ENCODE measurements at regions not wholly inside any gene's neighbourhood (a gene's known extent, or its start where the extent isn't known, plus 50 kb on each side); places are given as distances from the start of the nearest gene placed in this dataset.

GRCh38 chr4:165597581-165598480 lies 219.0 kb downstream of the CPE start:
- H3K4me3 ChIP-seq (ENCODE audit: low read depth, low read length, poor library complexity, severe bottlenecking): no peak overlapping the region
- H3K4me1 ChIP-seq (ENCODE audit: insufficient read depth, low read length, severe bottlenecking): no peaks in the 10 kb centered on the region
- H2AFZ ChIP-seq (ENCODE audit: low read length): no peak overlapping the region
- no peaks in the 10 kb centered on the region for H4K20me1 ChIP-seq (ENCODE audit: insufficient read depth, low read length)
- H3K9ac ChIP-seq (ENCODE audit: low read length): no peak overlapping the region
- H3K27ac ChIP-seq (ENCODE audit: low read depth, low read length, poor library complexity, severe bottlenecking): no peak overlapping the region
- H3K9me2 ChIP-seq (ENCODE audit: low read depth, low read length): no peaks in the 10 kb centered on the region
- no peaks in the 10 kb centered on the region for H3K27me3 ChIP-seq (ENCODE audit: insufficient read depth, low read length)
- TF ChIP-seq EZH2 (IDR thresholded peaks at IDR 0.05; ENCODE audit: borderline replicate concordance, low read length): no peak
- no peak for TF ChIP-seq CTCF (IDR thresholded peaks at IDR 0.05; ENCODE audit: low read length)
- H3F3A ChIP-seq (ENCODE audit: insufficient read depth, low read length): no peaks in the 10 kb centered on the region
- H3K4me2 ChIP-seq (ENCODE audit: low read length): no peak overlapping the region
- H3K79me2 ChIP-seq (ENCODE audit: insufficient read depth, low read length): no peaks in the 10 kb centered on the region
- no peaks in the 10 kb centered on the region for H3K9me3 ChIP-seq (ENCODE audit: low read length)
- H3K36me3 ChIP-seq (ENCODE audit: insufficient read depth, low read length): no peaks in the 10 kb centered on the region

- no peak overlapping the region for H3K4me2 ChIP-seq (ENCODE audit: low read length)
- no peaks in the 10 kb centered on the region for H3K36me3 ChIP-seq (ENCODE audit: insufficient read depth, low read length)
- H2AFZ ChIP-seq (ENCODE audit: low read length): no peak overlapping the region
- H3K9me2 ChIP-seq (ENCODE audit: low read depth, low read length): no peaks in the 10 kb centered on the region
- H3K9me3 ChIP-seq (ENCODE audit: low read length): no peaks in the 10 kb centered on the region
- H3K9ac ChIP-seq (ENCODE audit: low read length): no peak overlapping the region
- H4K20me1 ChIP-seq (ENCODE audit: insufficient read depth, low read length): no peaks in the 10 kb centered on the region
- no peaks in the 10 kb centered on the region for H3F3A ChIP-seq (ENCODE audit: insufficient read depth, low read length)
- no peak overlapping the region for H3K27ac ChIP-seq (ENCODE audit: low read depth, low read length, poor library complexity, severe bottlenecking)
- TF ChIP-seq EZH2 (IDR thresholded peaks at IDR 0.05; ENCODE audit: borderline replicate concordance, low read length): no peak
- TF ChIP-seq CTCF (IDR thresholded peaks at IDR 0.05; ENCODE audit: low read length): no peak
- no peaks in the 10 kb centered on the region for H3K4me1 ChIP-seq (ENCODE audit: insufficient read depth, low read length, severe bottlenecking)
- H3K4me3 ChIP-seq (ENCODE audit: low read depth, low read length, poor library complexity, severe bottlenecking): no peak overlapping the region
- H3K27me3 ChIP-seq (ENCODE audit: insufficient read depth, low read length): no peaks in the 10 kb centered on the region
- H3K79me2 ChIP-seq (ENCODE audit: insufficient read depth, low read length): no peaks in the 10 kb centered on the region
These were observed 222.3 kb downstream of the CPE start for GRCh38 chr4:165600959-165601683.

GRCh38 chr4:165602621-165603020 lies 223.8 kb downstream of the CPE start:
- Histone ChIP-seq H3K4me3 (ENCODE audit: low read depth, low read length, poor library complexity, severe bottlenecking) (no peak overlapping the region), H3K9me2 (ENCODE audit: low read depth, low read length) (no peaks in the 10 kb centered on the region), H3K4me2 (ENCODE audit: low read length) (no peak overlapping the region), H3K36me3 (ENCODE audit: insufficient read depth, low read length) (no peaks in the 10 kb centered on the region), H4K20me1 (ENCODE audit: insufficient read depth, low read length) (no peaks in the 10 kb centered on the region), H3K79me2 (ENCODE audit: insufficient read depth, low read length) (no peaks in the 10 kb centered on the region), H3K4me1 (ENCODE audit: insufficient read depth, low read length, severe bottlenecking) (no peaks in the 10 kb centered on the region), H3F3A (ENCODE audit: insufficient read depth, low read length) (no peaks in the 10 kb centered on the region), H3K27ac (ENCODE audit: low read depth, low read length, poor library complexity, severe bottlenecking) (no peak overlapping the region), H3K27me3 (ENCODE audit: insufficient read depth, low read length) (no peaks in the 10 kb centered on the region), H2AFZ (ENCODE audit: low read length) (no peak overlapping the region), H3K9me3 (ENCODE audit: low read length) (no peaks in the 10 kb centered on the region), H3K9ac (ENCODE audit: low read length) (no peak overlapping the region)
- no peak for TF ChIP-seq CTCF (IDR thresholded peaks at IDR 0.05; ENCODE audit: low read length)
- TF ChIP-seq EZH2 (IDR thresholded peaks at IDR 0.05; ENCODE audit: borderline replicate concordance, low read length): no peak
